HepG2 (cell line): ENCODE measurements at regions not wholly inside any gene's neighbourhood (a gene's known extent, or its start where the extent isn't known, plus 50 kb on each side); places are given as distances from the start of the nearest gene placed in this dataset.

Source experiments
- ATAC-seq: fragments of 200-7000 bp; cut with Tn5 transposase; 3 replicates; pipeline ENCODE4 v1.9.1; 2020; ENCODE audit warnings: mild to moderate bottlenecking, moderate library complexity
- BruUV-seq: library from RNA; stranded (reverse); fragments of 400-500 nt; replicated peaks from 2 replicates; lab custom pipeline; 2021; lab: Mats Ljungman, UMichigan
- CTCF ChIA-PET: fragments of 300-600 bp; formaldehyde crosslinking; extraction: SDS; loops from one replicate; lab custom pipeline; 2021; ENCODE audit warnings: low total read pairs, inconsistent platforms, low intra/inter-chr PET ratio; lab: Yijun Ruan, JAX
- POLR2A ChIA-PET: fragments of 350-600 bp; sonication (Branson Sonifier 250); formaldehyde crosslinking; loops from one replicate; lab custom pipeline; 2020; ENCODE audit warnings: antibody characterized with exemption, inconsistent platforms; lab: Yijun Ruan, JAX
- DNase-seq: peaks from one replicate; pipeline ENCODE4 v3.0.0-alpha.2; 2015; ENCODE audit warnings: low spot score
- FAIRE-seq: peaks from 3 replicates; lab custom pipeline; 2011; peaks lifted over from hg19 to GRCh38; lab: Jason Lieb, UNC
- H2AFZ ChIP-seq: one replicate; pipeline ENCODE4 v1.6.1; 2011; ENCODE audit warnings: low read length, inconsistent platforms
- H3K27ac ChIP-seq: fragments of 300-600 bp; 3 replicates; pipeline ENCODE4 v1.8.0; 2011; ENCODE audit warnings: mixed run types, mild to moderate bottlenecking, mixed read lengths, low read length, inconsistent platforms; ENCODE audit not compliant: insufficient read depth; ENCODE audit errors: extremely low read length
- H3K27me3 ChIP-seq, 2 experiments: fragments of 200-600 bp in 1 of 2; 2 replicates in 1 of 2; 3 replicates in 1 of 2; pipeline versions ENCODE4 v1.6.0 to v1.8.0; 2011; ENCODE audit warnings: low read length in 2 of 2, mild to moderate bottlenecking in 2 of 2, moderate library complexity in 2 of 2, inconsistent platforms in 1 of 2; ENCODE audit not compliant: insufficient read depth in 2 of 2, control insufficient read depth in 1 of 2
- H3K36me3 ChIP-seq, 2 experiments: fragments of 200-600 bp in 1 of 2; replicated peaks in 1 of 2; 2 replicates in 1 of 2; 3 replicates in 1 of 2; pipeline versions ENCODE4 v1.5.1 to v1.8.0; 2011; ENCODE audit warnings: low read length in 2 of 2, inconsistent platforms in 1 of 2; ENCODE audit not compliant: insufficient read depth in 2 of 2, control insufficient read depth in 1 of 2
- H3K4me1 ChIP-seq: 2 replicates; pipeline ENCODE4 v1.5.1; 2012; ENCODE audit warnings: low read length, inconsistent platforms; ENCODE audit not compliant: insufficient read depth
- H3K4me2 ChIP-seq: 2 replicates; pipeline ENCODE4 v1.6.0; 2011; ENCODE audit warnings: low read depth, low read length, inconsistent platforms
- H3K4me3 ChIP-seq, 3 experiments: fragments of 200-600 bp in 1 of 3; sonication (generic), shearing (Covaris generic) in 1 of 3; replicated peaks in 1 of 3; 2 replicates each; pipeline ENCODE4 v1.5.1; 2011 to 2016; ENCODE audit warnings: low read length in 3 of 3, inconsistent platforms in 2 of 3, low read depth in 2 of 3, mild to moderate bottlenecking in 2 of 3, control low read depth in 1 of 3, mixed read lengths in 1 of 3; ENCODE audit not compliant: insufficient read depth in 1 of 3
- H3K79me2 ChIP-seq: one replicate; pipeline ENCODE4 v1.6.1; 2011; ENCODE audit warnings: low read length, inconsistent platforms; ENCODE audit not compliant: insufficient read depth
- H3K9ac ChIP-seq: 2 replicates; pipeline ENCODE4 v1.6.0; 2011; ENCODE audit warnings: mild to moderate bottlenecking, low read depth, low read length, inconsistent platforms; ENCODE audit not compliant: insufficient read depth
- H3K9me3 ChIP-seq: 2 replicates; pipeline ENCODE4 v1.5.1; 2012; ENCODE audit warnings: mild to moderate bottlenecking, low read length
- H4K20me1 ChIP-seq: 2 replicates; pipeline ENCODE4 v1.6.0; 2011; ENCODE audit warnings: inconsistent platforms, mild to moderate bottlenecking, low read length, moderate library complexity; ENCODE audit not compliant: insufficient read depth
- AKAP8 ChIP-seq: sonication (generic); formaldehyde crosslinking; IDR thresholded peaks from 2 replicates; pipeline ENCODE4 v1.5.1; 2020; ENCODE audit warnings: mild to moderate bottlenecking, missing genetic modification reagents
- CCDC6 ChIP-seq: sonication (generic); formaldehyde crosslinking; IDR thresholded peaks from 2 replicates; pipeline ENCODE4 v1.8.1; 2022; ENCODE audit warnings: mild to moderate bottlenecking, missing genetic modification reagents, moderate library complexity
- EZH2 ChIP-seq: conservative IDR thresholded peaks from 2 replicates; pipeline ENCODE4 v1.6.1; 2012; ENCODE audit warnings: mild to moderate bottlenecking, low read depth, low read length, moderate library complexity
- FOSL2 ChIP-seq: sonication (generic); formaldehyde crosslinking; IDR thresholded peaks from 2 replicates; pipeline ENCODE4 v1.4.0; 2020; ENCODE audit warnings: missing genetic modification reagents
- GMEB1 ChIP-seq: sonication (generic); formaldehyde crosslinking; IDR thresholded peaks from 2 replicates; pipeline ENCODE4 v1.5.1; 2020; ENCODE audit warnings: missing genetic modification reagents, mild to moderate bottlenecking, borderline replicate concordance
- KLF6 ChIP-seq: IDR thresholded peaks from 2 replicates; pipeline ENCODE4 v1.8.0; 2016; ENCODE audit warnings: missing biosample characterization, missing genetic modification reagents
- MED1 ChIP-seq: sonication (generic); formaldehyde crosslinking; IDR thresholded peaks from 2 replicates; pipeline ENCODE4 v1.4.0; 2020; ENCODE audit warnings: missing genetic modification reagents
- MTF1 ChIP-seq: sonication (generic); formaldehyde crosslinking; IDR thresholded peaks from 2 replicates; pipeline ENCODE4 v1.5.0; 2020; ENCODE audit warnings: missing genetic modification reagents
- NFE2L1 ChIP-seq: sonication (generic); formaldehyde crosslinking; IDR thresholded peaks from 2 replicates; pipeline ENCODE4 v1.4.0; 2020; ENCODE audit warnings: missing genetic modification reagents, mild to moderate bottlenecking, borderline replicate concordance
- NR2F2 ChIP-seq: IDR thresholded peaks from 2 replicates; pipeline ENCODE4 v1.6.1; 2012; ENCODE audit warnings: low read depth, inconsistent platforms, borderline replicate concordance
- TBL1XR1 ChIP-seq: fragments of 150-350 bp; IDR thresholded peaks from 2 replicates; pipeline ENCODE4 v1.6.1; 2014; ENCODE audit warnings: borderline replicate concordance, low read length; ENCODE audit not compliant: partially characterized antibody
- U2AF1 ChIP-seq: fragments of 200-400 bp; formaldehyde crosslinking; optimal IDR thresholded peaks from 2 replicates; pipeline ENCODE3; 2017; ENCODE audit warnings: mild to moderate bottlenecking, low read depth, low read length
- U2AF2 ChIP-seq: fragments of 200-400 bp; formaldehyde crosslinking; IDR thresholded peaks from 2 replicates; pipeline ENCODE4 v1.6.1; 2017; ENCODE audit warnings: low read depth, mild to moderate bottlenecking, low read length
- XBP1 ChIP-seq: sonication (generic); formaldehyde crosslinking; IDR thresholded peaks from 2 replicates; pipeline ENCODE4 v1.5.0; 2020; ENCODE audit warnings: missing genetic modification reagents
- ZNF572 ChIP-seq: sonication (generic); formaldehyde crosslinking; IDR thresholded peaks from 2 replicates; pipeline ENCODE4 v1.5.1; 2020; ENCODE audit warnings: mild to moderate bottlenecking, missing genetic modification reagents
- ZNF878 ChIP-seq: sonication (generic); formaldehyde crosslinking; IDR thresholded peaks from 2 replicates; pipeline ENCODE4 v1.8.1; 2023; ENCODE audit warnings: mild to moderate bottlenecking, missing genetic modification reagents, moderate library complexity
- ZSCAN21 ChIP-seq: sonication (generic); formaldehyde crosslinking; IDR thresholded peaks from 2 replicates; pipeline ENCODE4 v1.8.0; 2022; ENCODE audit warnings: mild to moderate bottlenecking, missing genetic modification reagents, moderate library complexity, borderline replicate concordance
- WGBS: methylation state at CpG from one replicate; pipeline ENCODE4 v1.1.6; 2017; ENCODE audit warnings: low lambda C conversion rate; 5-methylcytosine and 5-hydroxymethylcytosine counted together
- in situ Hi-C: cut with HindIII; loops from 2 replicates; pipeline ENCODE4 v1.10.0; 2017; ENCODE audit warnings: low pct_unique_long_range_greater_than_20kb; ENCODE audit not compliant: extremely low pct_ligation_motif_present
- intact Hi-C: fragments of 100-400 bp; cut with micrococcal nuclease; formaldehyde crosslinking; loops from one replicate; pipeline ENCODE4 v1.10.0; 2022; ENCODE audit not compliant: unreplicated experiment
- TF ChIP-seq, protein P1 (sequence below): sonication (generic); formaldehyde crosslinking; IDR thresholded peaks from 2 replicates; pipeline ENCODE4 v1.5.1; 2020; ENCODE audit warnings: mild to moderate bottlenecking, missing genetic modification reagents, moderate library complexity

DNA sequence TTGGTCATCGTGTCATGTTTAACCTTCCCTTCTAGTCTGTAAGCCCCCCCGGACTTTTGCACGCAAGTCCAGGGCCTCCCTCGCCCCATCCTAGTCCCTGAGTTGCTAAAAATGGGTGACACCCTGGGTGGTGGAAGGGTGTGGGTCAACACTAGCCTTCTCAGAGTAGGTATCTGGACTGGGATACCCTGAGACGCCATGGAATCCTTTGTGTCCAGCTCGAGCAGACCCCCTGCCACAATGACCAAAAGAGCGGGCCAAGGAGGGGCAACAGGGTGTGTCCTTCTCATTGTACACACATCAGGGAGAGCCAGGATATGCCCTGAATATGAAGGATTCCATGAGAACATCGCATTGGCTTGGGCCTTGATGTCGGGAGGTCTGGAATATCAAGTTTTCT, 67.5 kb upstream of the ATP12A start:
- no peaks in the 10 kb centered on the region for H3K79me2 ChIP-seq
- no peak for ATAC-seq
- ChIA-PET POLR2A (no interaction called here), CTCF (no interaction called here)
- no peaks in the 10 kb centered on the region for H3K4me1 ChIP-seq
- no peak overlapping the region for H3K9ac ChIP-seq
- in situ Hi-C loops: no loop called here
- no peak for FAIRE-seq
- no peak overlapping the region for H3K4me3 ChIP-seq
- H3K27ac ChIP-seq: no peak overlapping the region
- intact Hi-C loops: no loop called here
- TF ChIP-seq ZNF878: no peak
- no peak for TF ChIP-seq EZH2
- TF ChIP-seq ZSCAN21: no peak
- TF ChIP-seq KLF6 (CRISPR knock-in tag): no peak
- no peak for TF ChIP-seq U2AF1
- TF ChIP-seq NR2F2: no peak
- TF ChIP-seq MED1 (CRISPR knock-in tag): no peak
- no peak for TF ChIP-seq XBP1 (CRISPR knock-in tag)
- no peak for TF ChIP-seq ZNF572 (CRISPR knock-in tag)
- 4% methylated on average over 7 of the region's 9 CpGs for WGBS
- H3K4me2 ChIP-seq: no peak overlapping the region
- H3K9me3 ChIP-seq: no peaks in the 10 kb centered on the region
- DNase-seq: no peak
- no peak overlapping the region for H2AFZ ChIP-seq
- peaks cover 4 to 22% of the 10 kb centered on the region in 2 experiments; a peak in 3 of 5 replicates for H3K27me3 ChIP-seq
- H3K36me3 ChIP-seq: no peaks in the 10 kb centered on the region
- H4K20me1 ChIP-seq: no peaks in the 10 kb centered on the region
- no TSS peak for BruUV-seq

DNA sequence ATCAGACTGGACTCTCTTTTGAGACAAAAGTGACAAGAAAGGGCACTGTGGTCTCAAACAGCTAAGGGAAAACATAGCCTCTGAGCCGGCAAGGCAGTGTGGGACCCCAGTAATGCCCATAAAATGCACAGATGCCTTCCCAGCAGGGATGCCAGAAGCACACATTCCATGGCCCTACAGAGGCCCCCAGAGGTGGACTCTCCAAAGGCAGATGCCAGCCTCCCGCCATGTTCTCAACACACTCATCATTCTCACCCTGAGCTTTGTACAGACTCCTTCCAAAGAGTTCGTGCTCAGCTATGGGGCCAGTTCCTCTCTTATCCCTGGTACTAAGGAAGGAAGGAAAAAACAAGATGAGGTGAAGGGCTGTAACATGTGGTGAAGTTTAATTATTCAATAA, 67.1 kb upstream of the ATP12A start:
- Histone ChIP-seq H4K20me1 (no peaks in the 10 kb centered on the region), H3K27me3 (peaks cover 4 to 22% of the 10 kb centered on the region in 2 experiments; a peak in 3 of 5 replicates), H3K36me3 (no peaks in the 10 kb centered on the region), H3K27ac (no peak overlapping the region), H3K9me3 (no peaks in the 10 kb centered on the region), H3K79me2 (no peaks in the 10 kb centered on the region), H3K4me1 (no peaks in the 10 kb centered on the region), H3K4me2 (no peak overlapping the region), H3K4me3 (no peak overlapping the region), H3K9ac (no peak overlapping the region), H2AFZ (no peak overlapping the region)
- in situ Hi-C loops (no loop called here), intact Hi-C loops (no loop called here)
- 11% methylated on average over 3 of the region's 3 CpGs for WGBS
- DNase-seq (no peak), ATAC-seq (no peak), FAIRE-seq (no peak)
- ChIA-PET CTCF (no interaction called here), POLR2A (no interaction called here)
- no TSS peak for BruUV-seq
- no peak for TF ChIP-seq AKAP8 (CRISPR knock-in tag)
- no peak for TF ChIP-seq GMEB1 (CRISPR knock-in tag)
- no peak for TF ChIP-seq U2AF2
- TF ChIP-seq CCDC6 (CRISPR knock-in tag): no peak
- TF ChIP-seq NFE2L1: no peak
- no peak for TF ChIP-seq MTF1 (CRISPR knock-in tag)
- no peak for TF ChIP-seq TBL1XR1
- TF ChIP-seq EZH2: no peak
- no peak for TF ChIP-seq FOSL2 (CRISPR knock-in tag)
- TF ChIP-seq, protein P1, sequence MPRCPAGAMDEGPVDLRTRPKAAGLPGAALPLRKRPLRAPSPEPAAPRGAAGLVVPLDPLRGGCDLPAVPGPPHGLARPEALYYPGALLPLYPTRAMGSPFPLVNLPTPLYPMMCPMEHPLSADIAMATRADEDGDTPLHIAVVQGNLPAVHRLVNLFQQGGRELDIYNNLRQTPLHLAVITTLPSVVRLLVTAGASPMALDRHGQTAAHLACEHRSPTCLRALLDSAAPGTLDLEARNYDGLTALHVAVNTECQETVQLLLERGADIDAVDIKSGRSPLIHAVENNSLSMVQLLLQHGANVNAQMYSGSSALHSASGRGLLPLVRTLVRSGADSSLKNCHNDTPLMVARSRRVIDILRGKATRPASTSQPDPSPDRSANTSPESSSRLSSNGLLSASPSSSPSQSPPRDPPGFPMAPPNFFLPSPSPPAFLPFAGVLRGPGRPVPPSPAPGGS (CRISPR knock-in tag): no peak
